OCI-LY3 (cell line): ENCODE measurements at regions not wholly inside any gene's neighbourhood (a gene's known extent, or its start where the extent isn't known, plus 50 kb on each side); places are given as distances from the start of the nearest gene placed in this dataset.

Experiments used
- H2AFZ ChIP-seq: fragments of 200-600, 300-600 bp; shearing (Covaris generic); 2 replicates; pipeline ENCODE4 v1.6.0; 2014; ENCODE audit warnings: antibody characterized with exemption, low read depth, low read length
- H3K27ac ChIP-seq: fragments of 200-600, 300-600 bp; sonication (generic); 2 replicates; pipeline ENCODE4 v1.5.1; 2014; ENCODE audit warnings: mild to moderate bottlenecking, low read length, moderate library complexity, mixed read lengths
- H3K27me3 ChIP-seq: fragments of 200-600, 300-600 bp; sonication (generic); 2 replicates; pipeline ENCODE4 v1.6.1; 2014; ENCODE audit warnings: low read depth, low read length, mixed read lengths
- H3K36me3 ChIP-seq: fragments of 200-600, 300-600 bp; sonication (generic); replicated peaks from 2 replicates; pipeline ENCODE3; 2014; ENCODE audit warnings: low read depth, low read length, mixed read lengths
- H3K4me1 ChIP-seq: fragments of 300-600, 200-600 bp; sonication (generic); 2 replicates; pipeline ENCODE4 v1.6.1; 2014; ENCODE audit warnings: low read length, mixed read lengths
- H3K4me2 ChIP-seq: fragments of 200-600, 300-600 bp; sonication (generic); 2 replicates; pipeline ENCODE4 v1.6.1; 2014; ENCODE audit warnings: low read length, mixed read lengths
- H3K4me3 ChIP-seq: fragments of 300-600, 200-600 bp; sonication (generic); 2 replicates; pipeline ENCODE4 v1.5.1; 2014; ENCODE audit warnings: antibody characterized with exemption, mild to moderate bottlenecking, low read length, moderate library complexity
- H3K79me2 ChIP-seq: fragments of 300-600, 200-600 bp; shearing (Covaris generic); 2 replicates; pipeline ENCODE4 v1.6.1; 2014; ENCODE audit warnings: mild to moderate bottlenecking, low read length, mixed read lengths
- H3K9ac ChIP-seq: fragments of 300-600, 200-600 bp; shearing (Covaris generic); 2 replicates; pipeline ENCODE4 v1.6.0; 2014; ENCODE audit warnings: mild to moderate bottlenecking, low read length, moderate library complexity
- H3K9me3 ChIP-seq: fragments of 200-600, 300-600 bp; shearing (Covaris generic); 2 replicates; pipeline ENCODE4 v1.6.1; 2014; ENCODE audit warnings: low read length, mixed read lengths; ENCODE audit not compliant: insufficient read depth
- H4K20me1 ChIP-seq: fragments of 200-600, 300-600 bp; sonication (generic); 2 replicates; pipeline ENCODE4 v1.6.1; 2016; ENCODE audit warnings: low read length, mixed read lengths; ENCODE audit not compliant: insufficient read depth
- EZH2phosphoT487 ChIP-seq: fragments of 200-600 bp; shearing (Covaris generic); IDR thresholded peaks from 2 replicates; pipeline ENCODE4 v1.6.1; 2018; ENCODE audit warnings: antibody characterized with exemption, mixed run types, low read depth
- TF ChIP-seq, protein P1 (sequence below): fragments of 200-600, 300-600 bp; sonication (generic); IDR thresholded peaks from 2 replicates; pipeline ENCODE4 v1.5.1; 2014; ENCODE audit warnings: antibody characterized with exemption, low read length, low read depth

DNA sequence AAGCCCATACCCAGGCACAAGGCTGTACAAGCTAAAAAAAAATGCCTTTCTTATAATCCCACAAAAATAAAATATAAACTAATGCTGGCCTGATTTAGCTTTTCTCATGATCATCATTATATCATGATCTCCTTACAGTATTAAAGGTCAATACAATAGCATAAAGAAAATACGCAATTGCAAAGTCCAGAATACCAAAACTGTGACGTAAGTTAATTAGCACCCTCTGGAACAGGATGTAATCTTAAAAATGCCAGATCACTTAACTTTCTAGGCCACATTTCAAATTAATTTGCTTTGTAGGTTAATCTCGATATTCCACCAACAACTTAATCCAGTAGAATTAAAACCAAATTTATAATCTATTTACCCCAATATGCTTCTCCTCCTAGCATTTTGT, 444.2 kb upstream of the CYLC2 start:
- no peaks in the 10 kb centered on the region for H3K79me2 ChIP-seq
- H3K27me3 ChIP-seq, result no peaks in the 10 kb centered on the region
- TF ChIP-seq EZH2phosphoT487, result no peak
- TF ChIP-seq, protein P1, sequence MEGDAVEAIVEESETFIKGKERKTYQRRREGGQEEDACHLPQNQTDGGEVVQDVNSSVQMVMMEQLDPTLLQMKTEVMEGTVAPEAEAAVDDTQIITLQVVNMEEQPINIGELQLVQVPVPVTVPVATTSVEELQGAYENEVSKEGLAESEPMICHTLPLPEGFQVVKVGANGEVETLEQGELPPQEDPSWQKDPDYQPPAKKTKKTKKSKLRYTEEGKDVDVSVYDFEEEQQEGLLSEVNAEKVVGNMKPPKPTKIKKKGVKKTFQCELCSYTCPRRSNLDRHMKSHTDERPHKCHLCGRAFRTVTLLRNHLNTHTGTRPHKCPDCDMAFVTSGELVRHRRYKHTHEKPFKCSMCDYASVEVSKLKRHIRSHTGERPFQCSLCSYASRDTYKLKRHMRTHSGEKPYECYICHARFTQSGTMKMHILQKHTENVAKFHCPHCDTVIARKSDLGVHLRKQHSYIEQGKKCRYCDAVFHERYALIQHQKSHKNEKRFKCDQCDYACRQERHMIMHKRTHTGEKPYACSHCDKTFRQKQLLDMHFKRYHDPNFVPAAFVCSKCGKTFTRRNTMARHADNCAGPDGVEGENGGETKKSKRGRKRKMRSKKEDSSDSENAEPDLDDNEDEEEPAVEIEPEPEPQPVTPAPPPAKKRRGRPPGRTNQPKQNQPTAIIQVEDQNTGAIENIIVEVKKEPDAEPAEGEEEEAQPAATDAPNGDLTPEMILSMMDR, result no peak
- no peak overlapping the region for H3K9ac ChIP-seq
- H4K20me1 ChIP-seq, result no peaks in the 10 kb centered on the region
- H3K9me3 ChIP-seq, result no peaks in the 10 kb centered on the region
- no peak overlapping the region for H3K4me2 ChIP-seq
- H3K4me1 ChIP-seq, result no peaks in the 10 kb centered on the region
- no peak overlapping the region for H3K4me3 ChIP-seq
- H3K27ac ChIP-seq, result no peak overlapping the region
- no peaks in the 10 kb centered on the region for H3K36me3 ChIP-seq
- H2AFZ ChIP-seq, result no peak overlapping the region

DNA sequence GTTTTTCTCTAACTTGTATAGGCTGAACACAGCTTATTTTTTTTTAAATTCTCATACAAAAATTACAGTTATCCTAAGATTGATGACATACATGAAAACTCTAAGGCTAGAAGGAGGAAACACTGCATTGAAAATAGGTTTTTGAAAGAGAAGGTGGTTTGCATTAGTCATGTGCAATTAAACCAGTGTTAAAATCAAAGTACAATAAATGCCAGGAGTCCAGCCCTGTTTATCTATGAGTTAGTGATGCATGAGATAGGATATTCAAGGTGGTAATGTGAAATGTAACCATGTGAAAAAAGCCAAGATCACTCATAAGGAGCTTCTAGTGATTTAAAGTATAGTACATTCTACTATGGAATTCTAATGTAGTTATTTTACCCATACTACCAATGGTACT, 444.9 kb upstream of the CYLC2 start:
- no peaks in the 10 kb centered on the region for H3K27me3 ChIP-seq
- H3K27ac ChIP-seq, result no peak overlapping the region
- H3K9ac ChIP-seq, result no peak overlapping the region
- H3K36me3 ChIP-seq, result no peaks in the 10 kb centered on the region
- no peaks in the 10 kb centered on the region for H3K79me2 ChIP-seq
- no peaks in the 10 kb centered on the region for H4K20me1 ChIP-seq
- no peak overlapping the region for H3K4me2 ChIP-seq
- no peak overlapping the region for H3K4me3 ChIP-seq
- H3K9me3 ChIP-seq, result no peaks in the 10 kb centered on the region
- TF ChIP-seq EZH2phosphoT487, result no peak
- TF ChIP-seq, protein P1, result no peak
- no peaks in the 10 kb centered on the region for H3K4me1 ChIP-seq
- H2AFZ ChIP-seq, result no peak overlapping the region

DNA sequence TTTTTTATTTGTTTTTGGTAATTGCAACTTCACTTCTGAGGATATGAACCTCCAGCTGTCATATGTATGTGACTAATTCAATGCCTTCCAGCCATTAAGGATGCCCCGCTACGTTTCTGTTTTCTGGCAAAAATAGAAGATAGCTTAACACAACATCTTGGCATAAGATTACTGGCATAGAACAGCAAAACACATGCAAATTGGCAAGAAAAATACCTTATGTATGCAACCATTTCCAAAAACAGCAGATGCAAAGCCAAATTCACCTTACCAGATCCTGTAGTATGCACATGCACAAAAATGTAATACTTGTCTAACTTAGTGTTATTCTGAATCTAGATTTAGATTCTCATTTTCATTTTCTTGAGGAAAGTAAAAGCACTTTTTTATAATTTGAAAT, 461.1 kb upstream of the CYLC2 start:
- no peaks in the 10 kb centered on the region for H3K27me3 ChIP-seq
- no peaks in the 10 kb centered on the region for H3K36me3 ChIP-seq
- H4K20me1 ChIP-seq, result no peaks in the 10 kb centered on the region
- TF ChIP-seq EZH2phosphoT487, result no peak
- TF ChIP-seq, protein P1, result no peak
- no peak overlapping the region for H3K27ac ChIP-seq
- H3K4me1 ChIP-seq, result no peaks in the 10 kb centered on the region
- H2AFZ ChIP-seq, result no peak overlapping the region
- H3K4me3 ChIP-seq, result no peak overlapping the region
- H3K79me2 ChIP-seq, result no peaks in the 10 kb centered on the region
- H3K9me3 ChIP-seq, result no peaks in the 10 kb centered on the region
- no peak overlapping the region for H3K9ac ChIP-seq
- no peak overlapping the region for H3K4me2 ChIP-seq

DNA sequence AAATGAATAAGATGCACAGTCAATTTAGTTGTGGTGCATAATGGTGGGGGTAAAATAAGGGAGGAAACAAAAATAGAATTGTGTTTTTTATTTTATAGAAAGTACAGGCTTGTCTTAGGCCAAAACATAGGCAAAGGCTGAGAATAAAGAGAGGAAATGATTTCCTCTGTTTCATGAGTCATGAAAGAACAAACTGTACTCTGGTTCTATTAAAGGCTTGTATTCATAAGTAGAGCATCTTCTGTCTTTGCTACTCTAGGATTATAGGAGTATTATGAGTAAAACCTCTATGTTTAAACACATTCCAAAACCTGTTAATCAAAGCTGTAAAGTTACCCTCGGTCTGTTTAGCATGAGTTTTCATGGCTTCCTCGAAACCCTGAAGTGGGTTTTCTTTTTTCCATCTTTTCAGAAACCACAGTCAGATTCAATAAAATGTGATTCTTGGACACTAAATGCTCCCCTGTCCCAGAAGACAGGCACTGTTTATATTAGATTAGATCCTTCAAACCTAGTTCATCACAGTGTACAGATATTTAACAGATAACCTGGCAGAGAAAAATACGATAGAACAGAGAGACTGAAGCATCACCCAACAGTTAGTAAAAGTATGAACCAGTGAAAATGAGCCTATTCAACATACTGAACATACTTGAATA, 473.9 kb upstream of the CYLC2 start:
- Histone ChIP-seq H3K9ac (no peak overlapping the region), H3K27me3 (no peaks in the 10 kb centered on the region), H4K20me1 (no peaks in the 10 kb centered on the region), H3K36me3 (no peaks in the 10 kb centered on the region), H3K4me2 (no peak overlapping the region), H3K9me3 (peaks cover 4% of the 10 kb centered on the region; the same call in 1 of the 2 replicates), H3K79me2 (no peaks in the 10 kb centered on the region), H3K4me3 (no peak overlapping the region), H3K27ac (no peak overlapping the region), H2AFZ (no peak overlapping the region), H3K4me1 (no peaks in the 10 kb centered on the region)
- TF ChIP-seq, protein P1, result no peak
- no peak for TF ChIP-seq EZH2phosphoT487
